Endothelial cell of umbilical vein (primary cell): ENCODE measurements at regions not wholly inside any gene's neighbourhood (a gene's known extent, or its start where the extent isn't known, plus 50 kb on each side); places are given as distances from the start of the nearest gene placed in this dataset.

Experiments used
- CTCF ChIP-seq, 2 donors: IDR thresholded peaks; 1 replicate in 1 of 2; 2 replicates in 1 of 2; pipeline ENCODE4 v1.5.1; 2011; ENCODE audit warnings: low read length in 2 of 2, mild to moderate bottlenecking in 2 of 2, moderate library complexity in 2 of 2, control low read depth in 1 of 2, inconsistent platforms in 1 of 2, low read depth in 1 of 2; ENCODE audit not compliant: insufficient read depth in 1 of 2; ENCODE audit errors: extremely low read depth in 1 of 2
- EZH2 ChIP-seq: IDR thresholded peaks from 2 replicates; pipeline ENCODE4 v1.6.1; 2012; ENCODE audit warnings: borderline replicate concordance, low read depth, mild to moderate bottlenecking, moderate library complexity, low read length, inconsistent platforms; ENCODE audit not compliant: severe bottlenecking
- MYC ChIP-seq: IDR thresholded peaks from one replicate; pipeline ENCODE4 v1.6.1; 2011; ENCODE audit warnings: mild to moderate bottlenecking, low read depth, low read length
- POLR2A ChIP-seq: IDR thresholded peaks from 2 replicates; pipeline ENCODE4 v1.6.1; 2012; ENCODE audit warnings: low read depth, mild to moderate bottlenecking, control low read depth, low read length
- POLR2AphosphoS5 ChIP-seq: IDR thresholded peaks from 2 replicates; pipeline ENCODE4 v1.6.1; 2012; ENCODE audit warnings: low read depth, mild to moderate bottlenecking, control low read depth, low read length, moderate library complexity; ENCODE audit not compliant: insufficient read depth
- TF ChIP-seq, protein P1 (sequence below): IDR thresholded peaks from 2 replicates; pipeline ENCODE4 v1.6.1; 2011; ENCODE audit not compliant: insufficient read depth, insufficient read length

GRCh38 chr13:111394211-111394922, 73.9 kb downstream of the TEX29 start:
- no peak for TF ChIP-seq POLR2A
- no peak for TF ChIP-seq CTCF (IDR thresholded peaks at IDR 0.05; ENCODE audit: extremely low read depth in 1 of 2, insufficient read depth in 1 of 2, low read depth in 1 of 2, low read length in 2 of 2)
- TF ChIP-seq POLR2AphosphoS5 = no peak
- TF ChIP-seq, protein P1, sequence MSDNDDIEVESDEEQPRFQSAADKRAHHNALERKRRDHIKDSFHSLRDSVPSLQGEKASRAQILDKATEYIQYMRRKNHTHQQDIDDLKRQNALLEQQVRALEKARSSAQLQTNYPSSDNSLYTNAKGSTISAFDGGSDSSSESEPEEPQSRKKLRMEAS = no peak
- TF ChIP-seq MYC = no peak
- TF ChIP-seq EZH2 = no peak
